Suppressor macrophage (primary cell): ENCODE measurements at regions not wholly inside any gene's neighbourhood (a gene's known extent, or its start where the extent isn't known, plus 50 kb on each side); places are given as distances from the start of the nearest gene placed in this dataset.

Experiments
- DNase-seq, 4 experiments: peaks; one replicate each; pipeline ENCODE4 v3.0.0-alpha.2; 2020 to 2022

- DNase-seq: no peak
Measured at GRCh38 chr5:56457887-56458812, 225.0 kb upstream of the ANKRD55 start.

- DNase-seq: no peak
Measured at GRCh38 chr5:56456002-56456401, 222.9 kb upstream of the ANKRD55 start.

GRCh38 chr5:56455417-56455816 lies 222.3 kb upstream of the ANKRD55 start:
- DNase-seq: no peak

GRCh38 chr5:56454219-56454862 lies 221.2 kb upstream of the ANKRD55 start:
- no peak for DNase-seq

- DNase-seq: no peak
Measured at GRCh38 chr5:56451742-56452141, 218.6 kb upstream of the ANKRD55 start.

- DNase-seq: no peak
Measured at GRCh38 chr5:56450766-56451165, 217.6 kb upstream of the ANKRD55 start.

- no peak for DNase-seq
Measured at GRCh38 chr5:56449071-56449640, 216.0 kb upstream of the ANKRD55 start.

- DNase-seq: no peak
Measured at GRCh38 chr5:56447656-56448055, 214.5 kb upstream of the ANKRD55 start.

- DNase-seq: no peak
Measured at GRCh38 chr5:56447232-56447631, 214.1 kb upstream of the ANKRD55 start.

- no peak for DNase-seq
Measured at GRCh38 chr5:56446728-56447127, 213.6 kb upstream of the ANKRD55 start.

- no peak for DNase-seq
Measured at GRCh38 chr5:56443826-56444225, 210.7 kb upstream of the ANKRD55 start.

- DNase-seq: peak in 3 of 4 experiments; percentile 34 to 57 (median 41)
Measured at GRCh38 chr5:56440871-56441740, 208.0 kb upstream of the ANKRD55 start.

- DNase-seq: no peak
Measured at GRCh38 chr5:56434986-56435385, 201.9 kb upstream of the ANKRD55 start.

- no peak for DNase-seq
Measured at GRCh38 chr5:56433039-56433617, 200.0 kb upstream of the ANKRD55 start.

- DNase-seq: no peak
Measured at GRCh38 chr5:56432321-56432720, 199.2 kb upstream of the ANKRD55 start.

- DNase-seq: no peak
Measured at GRCh38 chr5:56430422-56430821, 197.3 kb upstream of the ANKRD55 start.

- DNase-seq: no peak
Measured at GRCh38 chr5:56429110-56429561, 196.0 kb upstream of the ANKRD55 start.

GRCh38 chr5:56426693-56427092 lies 193.6 kb upstream of the ANKRD55 start:
- DNase-seq: no peak

- DNase-seq: no peak
Measured at GRCh38 chr5:56422076-56422762, 189.1 kb upstream of the ANKRD55 start.

GRCh38 chr5:56421246-56422075 lies 188.3 kb upstream of the ANKRD55 start:
- DNase-seq: peak in 2 of 4 experiments; percentile 16 to 46

GRCh38 chr5:56420323-56420722 lies 187.2 kb upstream of the ANKRD55 start:
- DNase-seq: no peak
